ENCODE measurements at regions not wholly inside any gene's neighbourhood (a gene's known extent, or its start where the extent isn't known, plus 50 kb on each side); places are given as distances from the start of the nearest gene placed in this dataset.
"Not testable (repeated sequence)": the region's sequence is repeated elsewhere in the genome, so short reads cannot be mapped to it uniquely, and the experiment has no call there.

DNA sequence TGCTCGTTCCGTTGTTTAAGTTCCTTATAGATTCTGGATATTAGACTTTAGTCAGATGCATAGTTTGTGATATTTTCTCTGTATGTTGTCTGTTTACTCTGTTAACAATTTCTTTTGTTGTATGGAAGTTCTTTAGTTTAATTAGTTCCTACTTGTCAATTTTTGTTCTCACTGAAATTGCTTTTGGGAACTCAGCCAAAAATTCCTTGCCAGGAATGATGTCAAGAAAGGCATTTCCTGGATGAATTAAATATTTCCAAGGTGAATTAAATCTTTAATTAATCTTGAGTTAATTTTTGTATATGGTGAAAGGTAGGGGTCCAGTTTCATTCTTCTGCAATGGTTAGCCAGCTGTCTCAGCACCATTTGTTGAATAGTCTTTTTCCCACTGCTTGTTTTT lies 406.2 kb upstream of the NOX3 start:
- H3K9ac ChIP-seq = no peak overlapping the region
- WGBS, 2 experiments (ENCODE audit: low coverage in 1 of 2, low lambda C conversion rate in 2 of 2, missing lambda C conversion rate in 2 of 2) = 36 to 49% methylated on average over 2 of the region's 2 CpGs
- TF ChIP-seq EZH2 (IDR thresholded peaks at IDR 0.05; ENCODE audit: insufficient read depth, poor library complexity, severe bottlenecking) (no peak), EZH2phosphoT487 (IDR thresholded peaks at IDR 0.05; ENCODE audit: insufficient read depth, low read depth) (no peak)
- H3K9me3 ChIP-seq (ENCODE audit: low read depth) = no peaks in the 10 kb centered on the region
- no peaks in the 10 kb centered on the region for H3K27me3 ChIP-seq (replicated peaks; ENCODE audit: insufficient read depth)
- H3K4me1 ChIP-seq (ENCODE audit: insufficient read depth) = no peaks in the 10 kb centered on the region
- no peaks in the 10 kb centered on the region for H4K20me1 ChIP-seq (ENCODE audit: insufficient read depth)
- H3K79me2 ChIP-seq (ENCODE audit: insufficient read depth) = no peaks in the 10 kb centered on the region
- H3K4me2 ChIP-seq (ENCODE audit: unreplicated experiment) = no peak overlapping the region
- H3K27ac ChIP-seq = no peak overlapping the region
- H2AFZ ChIP-seq = no peak overlapping the region
- no peak for DNase-seq
- in situ Hi-C loops (cut with MboI) = no loop called here
- H3K4me3 ChIP-seq = no peak overlapping the region
- H3K9me2 ChIP-seq (ENCODE audit: insufficient read depth) = no peaks in the 10 kb centered on the region
- H3K36me3 ChIP-seq (ENCODE audit: low read depth) = no peaks in the 10 kb centered on the region
- H3F3A ChIP-seq (ENCODE audit: insufficient read depth) = no peaks in the 10 kb centered on the region

DNA sequence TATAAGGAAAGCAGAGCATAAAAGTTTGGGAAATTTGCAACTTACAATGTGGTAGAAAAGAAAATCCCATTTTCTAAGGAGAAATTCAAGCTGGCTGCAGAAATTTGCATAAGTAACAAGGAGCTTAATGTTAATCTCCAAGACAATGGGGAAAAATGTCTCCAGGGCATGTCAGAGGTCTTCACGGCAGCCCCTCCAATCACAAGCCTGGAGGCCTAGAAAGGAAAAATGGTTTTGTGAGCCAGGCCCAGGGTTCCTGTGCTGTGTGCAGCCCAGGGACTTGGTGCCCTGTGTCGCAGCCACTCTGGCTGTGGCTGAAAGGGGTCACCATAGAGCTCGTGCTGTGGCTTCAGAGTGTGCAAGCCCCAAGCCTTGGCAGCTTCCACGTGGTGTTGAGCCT lies 403.3 kb upstream of the NOX3 start:
- DNase-seq; H3K36me3 ChIP-seq (ENCODE audit: low read depth); H3F3A ChIP-seq (ENCODE audit: insufficient read depth); H3K79me2 ChIP-seq (ENCODE audit: insufficient read depth); H3K9me2 ChIP-seq (ENCODE audit: insufficient read depth); in situ Hi-C loops (cut with MboI); H4K20me1 ChIP-seq (ENCODE audit: insufficient read depth); H3K9me3 ChIP-seq (ENCODE audit: low read depth); H3K4me3 ChIP-seq; H3K27me3 ChIP-seq (replicated peaks; ENCODE audit: insufficient read depth); H3K27ac ChIP-seq; H3K4me2 ChIP-seq (ENCODE audit: unreplicated experiment); H2AFZ ChIP-seq; H3K9ac ChIP-seq; H3K4me1 ChIP-seq (ENCODE audit: insufficient read depth): not testable (repeated sequence)
- 52 to 54% methylated on average over 4 of the region's 4 CpGs for WGBS, 2 experiments (ENCODE audit: low coverage in 1 of 2, low lambda C conversion rate in 2 of 2, missing lambda C conversion rate in 2 of 2)

DNA sequence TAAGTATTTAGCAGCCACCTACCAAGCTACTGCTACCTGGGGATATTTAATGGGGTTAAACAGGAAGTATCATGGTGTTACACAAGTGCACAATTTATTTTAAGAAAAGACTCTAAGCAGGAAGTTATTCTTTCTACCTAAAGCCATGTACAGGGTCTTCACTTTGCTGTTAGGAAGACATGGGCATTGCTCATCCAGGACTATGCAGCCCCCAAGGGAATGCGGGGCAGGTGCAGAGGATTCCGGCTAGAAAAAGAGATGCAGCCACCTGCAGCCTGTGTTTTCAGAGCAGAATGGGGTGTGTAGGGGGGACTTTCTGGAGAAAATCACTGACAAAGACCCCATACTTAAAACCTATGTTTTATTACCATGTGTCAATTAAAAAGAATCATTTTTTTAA lies 399.1 kb upstream of the NOX3 start:
- H3K4me1 ChIP-seq (ENCODE audit: insufficient read depth) = peaks cover 6% of the 10 kb centered on the region; the same call in 1 of the 2 replicates
- no peaks in the 10 kb centered on the region for H3F3A ChIP-seq (ENCODE audit: insufficient read depth)

DNA sequence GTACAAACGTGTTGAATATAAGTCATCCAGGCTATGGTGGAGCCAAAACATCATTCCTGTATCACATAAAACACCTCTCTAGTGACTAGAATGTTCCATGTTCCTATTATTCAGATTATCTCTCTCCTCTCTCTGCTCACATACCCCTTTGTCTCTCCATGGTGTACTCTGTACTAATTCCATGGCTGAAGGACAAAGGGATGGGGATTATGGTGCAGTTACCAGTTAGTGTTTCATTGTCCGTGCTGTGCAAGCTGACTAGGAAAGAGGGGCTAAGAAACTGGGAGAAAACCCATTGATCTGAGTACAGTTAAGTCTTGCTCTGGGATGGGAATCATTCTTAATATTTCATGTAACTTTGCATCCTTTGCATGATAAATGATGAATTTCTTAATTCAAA lies 397.4 kb upstream of the NOX3 start:
- H3K27ac ChIP-seq = no peak overlapping the region
- H3K4me3 ChIP-seq = no peak overlapping the region
- no peaks in the 10 kb centered on the region for H3K79me2 ChIP-seq (ENCODE audit: insufficient read depth)
- H3K36me3 ChIP-seq (ENCODE audit: low read depth) = no peaks in the 10 kb centered on the region
- H4K20me1 ChIP-seq (ENCODE audit: insufficient read depth) = no peaks in the 10 kb centered on the region
- H2AFZ ChIP-seq = no peak overlapping the region
- H3K27me3 ChIP-seq (replicated peaks; ENCODE audit: insufficient read depth) = no peaks in the 10 kb centered on the region
- in situ Hi-C loops (cut with MboI) = no loop called here
- H3K9ac ChIP-seq = no peak overlapping the region
- peaks cover 6% of the 10 kb centered on the region; the same call in 1 of the 2 replicates for H3K4me1 ChIP-seq (ENCODE audit: insufficient read depth)
- no peaks in the 10 kb centered on the region for H3K9me2 ChIP-seq (ENCODE audit: insufficient read depth)
- whole genome bisulfite sequencing, 2 experiments (ENCODE audit: low coverage in 1 of 2, low lambda C conversion rate in 2 of 2, missing lambda C conversion rate in 2 of 2) = 50 to 55% methylated on average over 2 of the region's 2 CpGs
- TF ChIP-seq EZH2phosphoT487 (IDR thresholded peaks at IDR 0.05; ENCODE audit: insufficient read depth, low read depth) (no peak), EZH2 (IDR thresholded peaks at IDR 0.05; ENCODE audit: insufficient read depth, poor library complexity, severe bottlenecking) (no peak)
- no peak overlapping the region for H3K4me2 ChIP-seq (ENCODE audit: unreplicated experiment)
- no peaks in the 10 kb centered on the region for H3K9me3 ChIP-seq (ENCODE audit: low read depth)
- no peak for DNase-seq
- no peaks in the 10 kb centered on the region for H3F3A ChIP-seq (ENCODE audit: insufficient read depth)

More for the DNA sequence above, 399.1 kb upstream of the NOX3 start:
- Histone ChIP-seq H4K20me1 (ENCODE audit: insufficient read depth) (no peaks in the 10 kb centered on the region), H3K27ac (no peak overlapping the region), H3K79me2 (ENCODE audit: insufficient read depth) (no peaks in the 10 kb centered on the region), H3K4me3 (no peak overlapping the region), H3K9ac (no peak overlapping the region), H3K9me3 (ENCODE audit: low read depth) (no peaks in the 10 kb centered on the region), H3K27me3 (replicated peaks; ENCODE audit: insufficient read depth) (no peaks in the 10 kb centered on the region), H3K4me2 (ENCODE audit: unreplicated experiment) (no peak overlapping the region), H3K36me3 (ENCODE audit: low read depth) (no peaks in the 10 kb centered on the region), H3K9me2 (ENCODE audit: insufficient read depth) (no peaks in the 10 kb centered on the region), H2AFZ (no peak overlapping the region)
- no peak for DNase-seq
- WGBS, 2 experiments (ENCODE audit: low coverage in 1 of 2, low lambda C conversion rate in 2 of 2, missing lambda C conversion rate in 2 of 2) = 82 to 96% methylated on average over 2 of the region's 2 CpGs
- no peak for TF ChIP-seq EZH2phosphoT487 (IDR thresholded peaks at IDR 0.05; ENCODE audit: insufficient read depth, low read depth)
- no peak for TF ChIP-seq EZH2 (IDR thresholded peaks at IDR 0.05; ENCODE audit: insufficient read depth, poor library complexity, severe bottlenecking)
- in situ Hi-C loops (cut with MboI) = no loop called here

DNA sequence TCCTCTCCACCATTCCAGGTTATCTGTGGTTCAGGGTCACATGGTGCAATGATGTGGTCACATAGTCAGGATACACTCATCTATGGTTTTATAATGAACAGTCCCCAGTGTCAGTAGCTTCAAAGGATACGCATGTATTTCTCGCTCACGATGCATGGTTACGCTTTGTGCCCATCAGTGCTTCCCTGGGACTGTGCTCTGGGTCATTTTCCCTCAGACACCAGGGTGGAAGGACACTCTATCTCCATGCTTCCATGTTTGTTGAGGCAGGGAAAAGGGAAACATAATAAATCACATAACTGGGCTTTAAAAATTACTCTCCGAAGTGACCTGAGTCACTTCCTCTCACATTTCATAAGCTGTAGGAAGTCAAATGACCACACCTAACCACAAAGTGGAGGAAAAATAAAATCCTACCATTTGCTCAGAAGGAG lies 394.8 kb upstream of the NOX3 start:
- Histone ChIP-seq H3K4me3 (no peak overlapping the region), H3K27ac (no peak overlapping the region), H3K4me1 (ENCODE audit: insufficient read depth) (peaks cover 6% of the 10 kb centered on the region; the same call in 1 of the 2 replicates), H3K79me2 (ENCODE audit: insufficient read depth) (no peaks in the 10 kb centered on the region), H2AFZ (no peak overlapping the region), H3F3A (ENCODE audit: insufficient read depth) (no peaks in the 10 kb centered on the region), H3K9me2 (ENCODE audit: insufficient read depth) (no peaks in the 10 kb centered on the region), H3K36me3 (ENCODE audit: low read depth) (no peaks in the 10 kb centered on the region), H3K9me3 (ENCODE audit: low read depth) (no peaks in the 10 kb centered on the region), H3K9ac (no peak overlapping the region), H4K20me1 (ENCODE audit: insufficient read depth) (no peaks in the 10 kb centered on the region), H3K4me2 (ENCODE audit: unreplicated experiment) (no peak overlapping the region), H3K27me3 (replicated peaks; ENCODE audit: insufficient read depth) (no peaks in the 10 kb centered on the region)
- peak; percentile 16 for DNase-seq
- no peak for TF ChIP-seq EZH2phosphoT487 (IDR thresholded peaks at IDR 0.05; ENCODE audit: insufficient read depth, low read depth)
- no peak for TF ChIP-seq EZH2 (IDR thresholded peaks at IDR 0.05; ENCODE audit: insufficient read depth, poor library complexity, severe bottlenecking)
- WGBS, 2 experiments (ENCODE audit: low coverage in 1 of 2, low lambda C conversion rate in 2 of 2, missing lambda C conversion rate in 2 of 2) = 71 to 72% methylated on average over 5 of the region's 5 CpGs
- in situ Hi-C loops (cut with MboI) = no loop called here

Data from GM23248 (cell line).